A549 (cell line): ENCODE measurements at regions not wholly inside any gene's neighbourhood (a gene's known extent, or its start where the extent isn't known, plus 50 kb on each side); places are given as distances from the start of the nearest gene placed in this dataset.
"Not testable (repeated sequence)": the region's sequence is repeated elsewhere in the genome, so short reads cannot be mapped to it uniquely, and the experiment has no call there.

ENCODE experiments used
- ATAC-seq, 2 experiments: fragments of 200-7000 bp in 1 of 2; fragments of >200 bp in 1 of 2; cut with Nextera tagmentation in 1 of 2; cut with Tn5 transposase in 1 of 2; 3 replicates each; pipeline versions ENCODE4 v1.8.0 to v1.9.1; 2018 to 2020; ENCODE audit warnings: mild to moderate bottlenecking in 1 of 2, moderate library complexity in 1 of 2
- CTCF ChIA-PET: fragments of 300-600 bp; sonication (Branson Sonifier 250); formaldehyde crosslinking; extraction: SDS; loops from one replicate; lab custom pipeline; 2021; ENCODE audit warnings: antibody characterized with exemption, inconsistent platforms; lab: Yijun Ruan, JAX
- POLR2A ChIA-PET: fragments of 350-600 bp; formaldehyde crosslinking; extraction: SDS; loops from one replicate; lab custom pipeline; 2021; ENCODE audit warnings: antibody characterized with exemption, inconsistent platforms; lab: Yijun Ruan, JAX
- DNase-seq, 2 experiments: peaks; one replicate each; pipeline versions ENCODE4 v3.0.0 to v3.0.0-alpha.2; 2011 to 2016; ENCODE audit warnings: low read depth in 1 of 2, low spot score in 1 of 2
- FAIRE-seq: peaks from 2 replicates; lab custom pipeline; 2011; peaks lifted over from hg19 to GRCh38; lab: Jason Lieb, UNC
- H3K27ac ChIP-seq, 2 experiments: fragments of >200 bp; sonication (Bioruptor Twin); formaldehyde crosslinking; 3 replicates each; pipeline ENCODE4 v1.5.1; 2016 to 2017
- H3K4me1 ChIP-seq: fragments of >200 bp; sonication (Bioruptor Twin); formaldehyde crosslinking; 3 replicates; pipeline ENCODE4 v1.6.1; 2016
- H3K4me2 ChIP-seq: fragments of >200 bp; sonication (Bioruptor Twin); formaldehyde crosslinking; 3 replicates; pipeline ENCODE4 v1.6.1; 2016
- H3K4me3 ChIP-seq: fragments of >200 bp; sonication (Bioruptor Twin); formaldehyde crosslinking; 3 replicates; pipeline ENCODE4 v1.5.1; 2016
- H3K9me3 ChIP-seq: fragments of >200 bp; sonication (Bioruptor Twin); formaldehyde crosslinking; 3 replicates; pipeline ENCODE4 v1.6.1; 2016
- ATOH8 ChIP-seq: fragments of 250-450 bp; sonication (Bioruptor Pico); IDR thresholded peaks from 2 replicates; pipeline ENCODE4 v1.5.0; 2020; ENCODE audit warnings: low read depth, mild to moderate bottlenecking, moderate library complexity
- BCL3 ChIP-seq: fragments of >200 bp; sonication (Bioruptor Twin); formaldehyde crosslinking; IDR thresholded peaks from 3 replicates; pipeline ENCODE4 v1.6.1; 2016
- CEBPB ChIP-seq, 2 experiments: fragments of >200 bp in 1 of 2; sonication (Bioruptor Twin) in 1 of 2; formaldehyde crosslinking in 1 of 2; IDR thresholded peaks; 2 replicates each; pipeline ENCODE4 v1.6.1; 2012 to 2016
- CHD4 ChIP-seq: fragments of 200-600 bp; sonication (generic); IDR thresholded peaks from 2 replicates; pipeline ENCODE4 v1.6.1; 2016; ENCODE audit warnings: antibody characterized with exemption, mild to moderate bottlenecking, borderline replicate concordance
- E2F6 ChIP-seq: IDR thresholded peaks from 2 replicates; pipeline ENCODE4 v1.6.1; 2012; ENCODE audit warnings: low read depth, borderline replicate concordance
- EHF ChIP-seq: fragments of 250-450 bp; sonication (Bioruptor Pico); IDR thresholded peaks from 2 replicates; pipeline ENCODE4 v1.5.0; 2020; ENCODE audit warnings: mild to moderate bottlenecking
- EHMT2 ChIP-seq: fragments of 200-600 bp; sonication (generic); IDR thresholded peaks from 2 replicates; pipeline ENCODE4 v1.6.1; 2016; ENCODE audit warnings: antibody characterized with exemption, low read depth, mild to moderate bottlenecking, moderate library complexity
- ELK1 ChIP-seq: fragments of 150-350 bp; IDR thresholded peaks from 2 replicates; pipeline ENCODE4 v1.6.1; 2014; ENCODE audit warnings: low read depth, mild to moderate bottlenecking, low read length
- GATA3 ChIP-seq: IDR thresholded peaks from 2 replicates; pipeline ENCODE4 v1.6.1; 2012; ENCODE audit warnings: borderline replicate concordance
- HDAC2 ChIP-seq: fragments of 200-600 bp; sonication (generic); IDR thresholded peaks from 2 replicates; pipeline ENCODE4 v1.6.1; 2016
- HOXB5 ChIP-seq: fragments of 250-450 bp; sonication (Bioruptor Pico); IDR thresholded peaks from 2 replicates; pipeline ENCODE4 v1.5.0; 2020; ENCODE audit warnings: mild to moderate bottlenecking, moderate library complexity
- JUNB ChIP-seq: fragments of >200 bp; sonication (Bioruptor Twin); formaldehyde crosslinking; IDR thresholded peaks from 2 replicates; pipeline ENCODE4 v1.6.1; 2016
- MYC ChIP-seq: IDR thresholded peaks from 2 replicates; pipeline ENCODE4 v1.6.1; 2012; ENCODE audit warnings: mild to moderate bottlenecking, inconsistent platforms, low read length, improper control_type of control experiment, borderline replicate concordance
- NR3C1 ChIP-seq: fragments of >200 bp; sonication (Bioruptor Twin); formaldehyde crosslinking; IDR thresholded peaks from 3 replicates; pipeline ENCODE4 v1.6.1; 2017
- POLR2A ChIP-seq: IDR thresholded peaks from 2 replicates; pipeline ENCODE4 v1.6.1; 2012; ENCODE audit warnings: mild to moderate bottlenecking, low read length
- POLR2AphosphoS2 ChIP-seq: conservative IDR thresholded peaks from 2 replicates; pipeline ENCODE4 v1.6.1; 2012; ENCODE audit warnings: low read length, improper control_type of control experiment, inconsistent platforms
- RAD21 ChIP-seq, 2 experiments: fragments of >200 bp in 1 of 2; sonication (Bioruptor Twin) in 1 of 2; formaldehyde crosslinking in 1 of 2; IDR thresholded peaks in 1 of 2; conservative IDR thresholded peaks in 1 of 2; 2 replicates in 1 of 2; 3 replicates in 1 of 2; pipeline ENCODE4 v1.6.1; 2012 to 2018; ENCODE audit warnings: inconsistent platforms in 1 of 2
- REST ChIP-seq: fragments of 200-600 bp; sonication (generic); IDR thresholded peaks from 2 replicates; pipeline ENCODE4 v1.6.1; 2016; ENCODE audit warnings: antibody characterized with exemption, mild to moderate bottlenecking, moderate library complexity
- RNF2 ChIP-seq: fragments of 200-600 bp; sonication (generic); IDR thresholded peaks from 2 replicates; pipeline ENCODE4 v1.6.1; 2016; ENCODE audit warnings: low read depth, mild to moderate bottlenecking, antibody characterized with exemption, moderate library complexity, borderline replicate concordance
- USF2 ChIP-seq: fragments of 450-650 bp; IDR thresholded peaks from 2 replicates; pipeline ENCODE4 v1.6.1; 2014; ENCODE audit warnings: antibody characterized with exemption
- ZSCAN20 ChIP-seq: fragments of 250-450 bp; sonication (Bioruptor Pico); IDR thresholded peaks from 2 replicates; pipeline ENCODE4 v1.8.0; 2022; ENCODE audit warnings: mild to moderate bottlenecking, moderate library complexity
- WGBS: methylation state at CpG from one replicate; pipeline ENCODE4 v1.1.6; 2017; ENCODE audit errors: missing lambda C conversion rate; 5-methylcytosine and 5-hydroxymethylcytosine counted together

- WGBS = 64% methylated on average over 38 of the region's 39 CpGs
- CTCF ChIA-PET = interaction anchor here (1.8 kb wide), 1 partner anchor 27 kb away, joined by 5 read pairs; no protein-coding TSS in a partner anchor
- FAIRE-seq (no peak), ATAC-seq (no peak), DNase-seq (no peak)
- Histone ChIP-seq H3K4me1 (no peaks in the 10 kb centered on the region), H3K4me2 (no peak overlapping the region), H3K9me3 (no peaks in the 10 kb centered on the region), H3K4me3 (no peak overlapping the region), H3K27ac (no peak overlapping the region)
- TF ChIP-seq E2F6 (no peak), JUNB (no peak), RNF2 (no peak), EHMT2 (no peak), USF2 (no peak), POLR2A (no peak), RAD21 (conservative IDR thresholded peaks at IDR 0.05 in 1 of 2, IDR thresholded peaks at IDR 0.05 in 1 of 2) (no peak), EHF (no peak), ZSCAN20 (CRISPR knock-in tag) (no peak), GATA3 (no peak), MYC (no peak), CHD4 (no peak)
- POLR2A ChIA-PET = no interaction called here
Measured at GRCh38 chr7:360454-361100, 70.6 kb downstream of the FOXL3 start.

- H3K4me1 ChIP-seq, H3K4me2 ChIP-seq, DNase-seq, H3K27ac ChIP-seq, H3K4me3 ChIP-seq, FAIRE-seq, ATAC-seq, CTCF ChIA-PET, H3K9me3 ChIP-seq, POLR2A ChIA-PET: not testable (repeated sequence)
- WGBS = 65% methylated on average over 12 of the region's 20 CpGs
Measured at GRCh38 chr7:361182-361581, 71.2 kb downstream of the FOXL3 start.

GRCh38 chr7:361680-362401, 71.9 kb downstream of the FOXL3 start:
- ChIA-PET POLR2A (no interaction called here), CTCF (interaction anchor here (0.6 to 1.7 kb wide), 4 partner anchors 13 to 1722 kb away, joined by 3 to 5 read pairs (median 3); no protein-coding TSS in a partner anchor)
- no peak overlapping the region for H3K27ac ChIP-seq
- WGBS = 72% methylated on average over 8 of the region's 18 CpGs
- H3K4me2 ChIP-seq = no peak overlapping the region
- DNase-seq = no peak
- no peaks in the 10 kb centered on the region for H3K4me1 ChIP-seq
- no peak overlapping the region for H3K4me3 ChIP-seq
- no peak for ATAC-seq
- H3K9me3 ChIP-seq = no peaks in the 10 kb centered on the region
- FAIRE-seq = no peak
- no peak for TF ChIP-seq ZSCAN20 (CRISPR knock-in tag)
- no peak for TF ChIP-seq HOXB5 (CRISPR knock-in tag)
- TF ChIP-seq ELK1 = no peak
- no peak for TF ChIP-seq EHF
- TF ChIP-seq ATOH8 (CRISPR knock-in tag) = no peak
- no peak for TF ChIP-seq REST
- no peak for TF ChIP-seq NR3C1
- TF ChIP-seq HDAC2 = no peak
- TF ChIP-seq BCL3 = no peak
- TF ChIP-seq EHMT2 = no peak
- TF ChIP-seq RNF2 = no peak
- TF ChIP-seq RAD21 (conservative IDR thresholded peaks at IDR 0.05 in 1 of 2, IDR thresholded peaks at IDR 0.05 in 1 of 2) = no peak
- no peak for TF ChIP-seq POLR2AphosphoS2
- no peak for TF ChIP-seq CEBPB (IDR thresholded peaks at IDR 0.05)
